GM12875 (cell line): ENCODE measurements at regions not wholly inside any gene's neighbourhood (a gene's known extent, or its start where the extent isn't known, plus 50 kb on each side); places are given as distances from the start of the nearest gene placed in this dataset.

Experiments used
- H3K4me3 ChIP-seq: one replicate; pipeline ENCODE4 v1.5.1; 2011; ENCODE audit warnings: low read depth, low read length, control low read depth
- TF ChIP-seq, protein P1 (sequence below): IDR thresholded peaks from 2 replicates; pipeline ENCODE4 v1.5.1; 2011; ENCODE audit warnings: low read depth, mild to moderate bottlenecking, control low read depth, inconsistent platforms, low read length, moderate library complexity, borderline replicate concordance; ENCODE audit not compliant: insufficient read depth

DNA sequence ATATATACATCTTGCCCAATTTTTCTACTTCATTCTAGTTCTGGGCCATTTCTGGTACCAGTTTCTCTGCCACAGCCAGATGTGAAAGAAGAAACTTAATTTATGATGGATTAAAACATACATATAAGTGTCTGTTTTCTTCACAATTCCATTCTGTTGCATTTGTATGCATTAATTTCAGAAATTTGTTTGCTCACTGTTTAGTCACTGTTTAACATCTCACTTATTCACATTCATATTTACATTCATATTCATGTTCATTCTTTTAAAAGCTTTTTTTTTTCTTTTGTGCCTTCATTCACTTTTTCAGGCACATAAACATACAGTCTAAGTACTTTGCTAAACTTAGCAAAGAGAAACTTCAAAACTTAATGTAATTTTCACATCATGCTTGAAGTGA lies 684.0 kb upstream of the CDH9 start:
- H3K4me3 ChIP-seq = no peak overlapping the region
- TF ChIP-seq, protein P1, sequence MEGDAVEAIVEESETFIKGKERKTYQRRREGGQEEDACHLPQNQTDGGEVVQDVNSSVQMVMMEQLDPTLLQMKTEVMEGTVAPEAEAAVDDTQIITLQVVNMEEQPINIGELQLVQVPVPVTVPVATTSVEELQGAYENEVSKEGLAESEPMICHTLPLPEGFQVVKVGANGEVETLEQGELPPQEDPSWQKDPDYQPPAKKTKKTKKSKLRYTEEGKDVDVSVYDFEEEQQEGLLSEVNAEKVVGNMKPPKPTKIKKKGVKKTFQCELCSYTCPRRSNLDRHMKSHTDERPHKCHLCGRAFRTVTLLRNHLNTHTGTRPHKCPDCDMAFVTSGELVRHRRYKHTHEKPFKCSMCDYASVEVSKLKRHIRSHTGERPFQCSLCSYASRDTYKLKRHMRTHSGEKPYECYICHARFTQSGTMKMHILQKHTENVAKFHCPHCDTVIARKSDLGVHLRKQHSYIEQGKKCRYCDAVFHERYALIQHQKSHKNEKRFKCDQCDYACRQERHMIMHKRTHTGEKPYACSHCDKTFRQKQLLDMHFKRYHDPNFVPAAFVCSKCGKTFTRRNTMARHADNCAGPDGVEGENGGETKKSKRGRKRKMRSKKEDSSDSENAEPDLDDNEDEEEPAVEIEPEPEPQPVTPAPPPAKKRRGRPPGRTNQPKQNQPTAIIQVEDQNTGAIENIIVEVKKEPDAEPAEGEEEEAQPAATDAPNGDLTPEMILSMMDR = no peak

DNA sequence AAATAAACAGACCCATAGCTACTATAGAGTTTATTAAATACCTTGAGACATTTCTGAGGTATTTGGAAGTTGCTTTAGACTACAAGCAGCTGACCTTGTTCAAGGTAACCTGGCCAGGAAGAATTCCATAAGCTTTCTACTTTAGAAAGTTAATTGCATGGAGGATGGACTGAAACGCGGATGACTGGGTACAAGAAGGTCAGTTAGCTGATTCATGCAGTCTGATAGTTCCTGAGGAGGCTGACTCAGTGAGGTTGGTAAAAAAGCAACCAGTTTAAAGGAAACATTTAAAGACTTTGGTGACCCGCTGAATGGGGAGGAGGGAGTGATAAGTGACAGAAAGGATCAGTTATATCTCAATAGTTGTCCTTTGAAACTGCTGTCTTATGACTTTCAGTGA lies 670.1 kb upstream of the CDH9 start:
- TF ChIP-seq, protein P1 = no peak
- no peak overlapping the region for H3K4me3 ChIP-seq

DNA sequence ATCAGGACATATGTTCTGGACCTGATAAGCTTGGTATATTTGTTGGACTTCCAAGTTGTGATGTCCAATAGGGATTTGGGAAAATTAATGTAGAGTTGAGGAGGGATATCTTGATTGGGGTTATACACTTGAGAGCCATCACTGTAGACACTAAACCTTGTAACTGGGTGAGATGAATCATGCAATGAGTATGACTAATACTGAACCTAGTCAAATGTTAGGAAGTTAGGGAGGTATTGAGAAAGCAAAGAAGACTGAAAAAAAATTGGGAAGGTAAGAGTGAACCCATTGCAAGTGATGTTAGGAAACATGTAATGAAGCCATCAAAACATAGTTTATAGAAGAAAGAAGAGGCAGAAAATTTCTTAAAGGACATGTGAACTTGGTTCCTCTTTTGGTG lies 668.4 kb upstream of the CDH9 start:
- TF ChIP-seq, protein P1 = no peak
- H3K4me3 ChIP-seq = no peak overlapping the region

GRCh38 chr5:27705661-27706060 lies 667.3 kb upstream of the CDH9 start:
- TF ChIP-seq, protein P1 = no peak
- no peak overlapping the region for H3K4me3 ChIP-seq

GRCh38 chr5:27701931-27702903 lies 663.8 kb upstream of the CDH9 start:
- no peak overlapping the region for H3K4me3 ChIP-seq
- TF ChIP-seq, protein P1 = no peak

GRCh38 chr5:27700526-27700925 lies 662.1 kb upstream of the CDH9 start:
- no peak overlapping the region for H3K4me3 ChIP-seq
- TF ChIP-seq, protein P1 = no peak

DNA sequence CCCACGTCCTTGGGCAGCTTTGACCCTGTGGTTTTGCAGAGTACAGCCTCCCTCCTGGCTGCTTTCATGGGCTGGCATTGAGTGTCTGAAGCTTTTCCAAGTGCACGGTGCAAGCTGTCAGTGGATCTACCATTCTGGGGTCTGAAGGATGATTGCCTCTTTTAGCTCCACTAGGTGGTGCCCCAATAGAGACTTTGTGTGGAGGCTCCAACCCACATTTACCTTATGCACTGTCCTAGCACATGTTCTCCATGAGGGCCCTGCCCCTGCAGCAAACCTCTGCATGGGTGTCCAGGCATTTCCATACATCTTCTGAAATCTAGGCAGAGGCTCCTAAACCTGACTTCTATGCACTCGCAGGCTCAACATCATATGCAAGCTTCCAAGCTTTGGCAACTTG lies 644.2 kb upstream of the CDH9 start:
- TF ChIP-seq, protein P1 = no peak

More for the DNA sequence above, 644.2 kb upstream of the CDH9 start:
- H3K4me3 ChIP-seq = no peak overlapping the region
